HFF-Myc (cell line): ENCODE measurements at regions not wholly inside any gene's neighbourhood (a gene's known extent, or its start where the extent isn't known, plus 50 kb on each side); places are given as distances from the start of the nearest gene placed in this dataset.

Experiments used
- DNase-seq: peaks from one replicate; pipeline ENCODE4 v3.0.0-alpha.2; 2011; ENCODE audit warnings: low read depth; ENCODE audit errors: extremely low read depth
- H3K4me3 ChIP-seq: replicated peaks from 2 replicates; pipeline ENCODE4 v1.5.1; 2011; ENCODE audit warnings: low read depth, mild to moderate bottlenecking, control low read depth, low read length
- CTCF ChIP-seq: IDR thresholded peaks from 2 replicates; pipeline ENCODE4 v1.5.1; 2012; ENCODE audit warnings: mild to moderate bottlenecking, low read depth, low read length, control low read depth; ENCODE audit errors: missing control alignments

DNA sequence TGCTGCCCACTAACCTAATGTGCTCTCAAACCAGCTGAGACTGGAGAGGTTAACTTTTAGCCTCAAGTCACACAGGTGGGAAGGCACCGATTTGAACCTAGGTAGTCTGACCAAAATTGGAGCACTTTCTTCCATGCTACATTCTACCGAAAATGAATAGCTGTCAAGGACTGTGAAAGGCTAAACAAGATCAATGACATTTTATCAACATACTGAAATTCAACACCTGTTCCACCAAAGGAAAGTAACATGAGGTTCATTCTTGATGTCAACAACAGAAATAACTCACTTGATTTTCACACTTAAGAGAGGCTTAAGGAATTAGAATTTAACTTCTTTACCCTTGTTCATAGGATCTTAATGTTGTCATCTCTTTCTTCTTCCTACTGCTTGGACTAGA, 284.4 kb upstream of the MON1B start:
- no peak overlapping the region for H3K4me3 ChIP-seq
- TF ChIP-seq CTCF: no peak
- no peak for DNase-seq

DNA sequence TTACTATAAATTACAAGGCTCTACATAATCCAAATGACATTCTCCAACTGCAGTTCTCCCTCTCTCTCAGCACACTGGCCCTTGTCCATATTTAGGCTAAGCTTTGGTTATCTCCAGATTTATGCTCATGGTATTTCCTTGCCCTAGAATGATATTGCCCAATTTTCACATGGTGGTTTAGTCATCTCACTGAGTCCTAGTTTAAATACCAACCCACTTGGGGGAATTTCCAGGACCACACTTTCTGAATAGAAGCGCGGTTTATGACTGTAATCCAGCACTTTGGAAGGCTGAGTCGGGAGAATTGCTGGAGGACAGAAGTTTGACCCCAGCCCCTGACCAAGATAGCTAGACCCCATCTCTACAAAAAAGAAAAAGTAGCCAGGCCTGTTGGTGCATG, 280.1 kb upstream of the MON1B start:
- DNase-seq: no peak
- TF ChIP-seq CTCF: no peak

DNA sequence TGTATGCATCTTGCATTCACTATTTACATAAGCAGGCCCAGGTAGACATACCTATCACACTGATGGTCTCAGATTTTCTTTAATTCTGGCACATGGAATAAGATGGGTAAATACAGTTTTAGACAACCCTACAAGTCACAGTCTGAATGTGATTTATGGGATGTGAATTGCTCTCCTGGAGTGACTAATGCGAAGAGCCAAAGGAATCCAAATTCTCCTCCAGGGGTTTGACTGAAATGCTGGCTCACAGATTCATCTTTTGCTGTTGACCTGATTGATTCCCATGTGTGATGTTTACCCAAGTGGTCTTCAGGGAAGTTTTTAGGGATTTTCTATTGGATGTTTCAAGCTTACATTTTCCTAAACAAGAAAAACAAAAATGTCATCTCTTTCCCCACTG, 277.9 kb upstream of the MON1B start:
- no peak for DNase-seq
- no peak for TF ChIP-seq CTCF

More for the DNA sequence above, 280.1 kb upstream of the MON1B start:
- H3K4me3 ChIP-seq: no peak overlapping the region

GRCh38 chr16:76926042-76926441, 264.9 kb upstream of the MON1B start:
- no peak overlapping the region for H3K4me3 ChIP-seq
- no peak for TF ChIP-seq CTCF
- DNase-seq: no peak

More for the DNA sequence above, 277.9 kb upstream of the MON1B start:
- no peak overlapping the region for H3K4me3 ChIP-seq

GRCh38 chr16:76926595-76926994, 264.4 kb upstream of the MON1B start:
- no peak for TF ChIP-seq CTCF
- no peak overlapping the region for H3K4me3 ChIP-seq
- no peak for DNase-seq

GRCh38 chr16:76931186-76931585, 259.8 kb upstream of the MON1B start:
- TF ChIP-seq CTCF: no peak
- DNase-seq: peak; percentile 37
- H3K4me3 ChIP-seq: no peak overlapping the region

- DNase-seq: no peak
Observed at GRCh38 chr16:76932541-76933211, 258.3 kb upstream of the MON1B start.

More at GRCh38 chr16:76932541-76933211, 258.3 kb upstream of the MON1B start:
- TF ChIP-seq CTCF: no peak
- H3K4me3 ChIP-seq: no peak overlapping the region
